A204.1 (cell line): ENCODE measurements at regions not wholly inside any gene's neighbourhood (a gene's known extent, or its start where the extent isn't known, plus 50 kb on each side); places are given as distances from the start of the nearest gene placed in this dataset.
"Not testable (repeated sequence)": the region's sequence is repeated elsewhere in the genome, so short reads cannot be mapped to it uniquely, and the experiment has no call there.

ENCODE experiments used
- FAIRE-seq: peaks from 2 replicates; lab custom pipeline; 2012; peaks lifted over from hg19 to GRCh38; lab: Jason Lieb, UNC

GRCh38 chr13:107650081-107650701 is 565.1 kb downstream of the LIG4 start:
- FAIRE-seq: no peak

DNA sequence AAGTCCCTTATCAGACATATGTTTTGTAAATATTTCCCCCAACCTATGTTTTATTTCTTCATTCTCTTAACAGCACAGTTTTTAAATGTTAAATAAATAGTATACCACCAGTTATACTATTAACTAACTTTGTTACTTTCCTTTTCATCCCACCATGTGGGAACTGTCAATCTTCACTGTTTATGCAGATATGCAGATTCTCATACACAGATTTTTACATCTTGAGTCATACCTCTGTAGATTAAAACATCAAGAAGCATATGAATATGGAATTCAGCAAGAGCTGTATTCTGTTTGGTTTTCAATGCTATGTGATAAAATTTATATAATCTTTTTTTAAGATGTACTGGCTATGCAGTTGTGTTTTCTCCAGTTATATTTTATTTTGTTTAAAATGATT is 566.3 kb downstream of the LIG4 start:
- no peak for FAIRE-seq

DNA sequence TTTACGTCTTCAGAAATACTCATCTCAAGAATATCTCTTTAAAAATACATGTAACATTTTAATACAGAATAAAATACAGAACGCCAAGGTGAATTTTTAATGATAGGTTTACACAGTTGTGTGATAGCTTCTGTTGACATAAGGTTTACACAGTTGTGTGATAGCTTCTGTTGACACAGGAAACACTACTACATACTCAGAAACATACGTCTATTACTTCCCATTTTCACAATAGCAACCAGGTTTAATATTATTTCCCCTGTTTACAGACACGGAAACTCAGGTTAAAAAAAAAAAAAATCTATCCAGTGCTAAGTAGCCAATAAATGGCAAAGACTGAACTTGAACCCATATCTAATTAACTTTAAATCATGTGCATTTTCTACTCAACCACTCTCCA is 571.2 kb downstream of the LIG4 start:
- FAIRE-seq: no peak

GRCh38 chr13:107643615-107644014 is 571.7 kb downstream of the LIG4 start:
- FAIRE-seq: no peak

GRCh38 chr13:107642831-107643230 is 572.5 kb downstream of the LIG4 start:
- no peak for FAIRE-seq

GRCh38 chr13:107641574-107641973 is 573.8 kb downstream of the LIG4 start:
- FAIRE-seq: no peak

GRCh38 chr13:107625648-107626047 is 589.7 kb downstream of the LIG4 start:
- FAIRE-seq: no peak

DNA sequence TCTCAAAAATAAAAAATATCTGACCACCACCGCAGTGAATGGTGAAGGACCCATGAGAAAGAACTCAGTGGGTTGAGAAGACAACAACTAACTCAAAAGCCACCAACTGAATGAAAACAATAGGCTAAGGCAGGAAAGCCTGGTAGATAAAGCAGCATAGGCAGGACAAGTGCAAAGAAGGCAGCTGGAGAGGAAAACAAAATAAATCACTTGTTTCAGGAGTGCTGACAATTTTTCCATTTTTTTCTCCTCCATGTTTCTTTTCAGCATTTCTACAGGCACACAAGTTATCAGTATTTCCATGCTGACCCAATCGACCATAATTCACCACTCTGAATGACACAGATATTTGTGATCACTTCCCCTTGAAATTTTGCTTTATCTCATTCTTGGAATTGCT is 597.8 kb downstream of the LIG4 start:
- no peak for FAIRE-seq

GRCh38 chr13:107612376-107612775 is 603.0 kb downstream of the LIG4 start:
- FAIRE-seq: no peak

DNA sequence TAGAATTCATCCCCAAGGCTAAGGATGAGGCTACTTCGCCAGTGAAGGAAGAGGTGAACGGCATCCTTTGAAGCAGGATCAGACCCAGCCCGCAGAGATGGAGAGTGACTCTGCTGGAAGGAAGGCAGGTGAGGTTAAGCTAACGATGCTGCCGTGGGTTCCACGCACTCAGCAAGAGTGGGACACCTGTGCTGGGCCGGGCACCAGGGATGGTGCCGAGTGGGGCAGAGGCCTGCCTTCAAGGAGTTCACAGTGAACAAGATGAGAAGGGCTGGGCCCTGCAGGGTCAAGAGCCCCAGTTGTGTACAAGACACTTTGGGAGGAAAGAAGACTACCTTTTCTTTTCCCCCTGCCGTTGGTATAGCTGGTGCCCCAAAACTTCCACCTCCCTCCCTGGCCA is 606.6 kb downstream of the LIG4 start:
- FAIRE-seq: no peak

- FAIRE-seq: no peak
These were observed 614.4 kb downstream of the LIG4 start for GRCh38 chr13:107600971-107601370.

DNA sequence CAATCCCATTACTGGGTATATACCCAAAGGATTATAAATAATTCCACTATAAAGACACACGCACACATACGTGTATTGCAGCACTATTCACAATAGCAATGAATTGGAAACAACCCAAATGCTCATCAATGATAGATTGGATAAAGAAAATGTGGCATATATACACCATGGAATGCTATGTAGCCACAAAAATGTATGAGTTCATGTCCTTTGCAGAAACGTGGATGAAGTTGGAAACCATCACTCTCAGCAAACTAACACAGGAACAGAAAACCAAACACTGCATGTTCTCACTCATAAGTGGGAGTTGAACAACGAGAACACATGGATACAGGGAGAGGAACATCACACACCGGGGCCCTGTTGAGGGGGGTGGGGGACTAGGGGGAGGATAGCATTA is 619.0 kb downstream of the LIG4 start:
- FAIRE-seq: not testable (repeated sequence)

DNA sequence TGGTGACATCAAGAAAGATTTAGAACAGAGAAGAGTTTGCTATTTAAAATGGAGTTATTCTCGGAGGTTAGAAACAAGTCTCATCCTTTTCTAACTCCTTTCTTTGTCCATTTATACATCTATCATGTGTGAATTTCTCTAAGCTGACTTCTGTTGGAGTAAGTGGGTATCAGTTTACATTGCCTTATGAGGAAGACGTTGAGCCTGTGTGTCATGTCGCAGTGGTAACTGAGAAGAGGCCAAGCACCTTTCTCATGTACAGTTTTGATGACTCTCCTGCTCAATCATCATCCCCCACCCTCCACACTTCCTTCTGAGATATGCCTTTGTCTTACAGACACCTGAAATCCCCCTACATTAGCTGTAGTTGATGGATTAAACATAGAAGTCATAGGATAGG is 624.8 kb downstream of the LIG4 start:
- FAIRE-seq: no peak

DNA sequence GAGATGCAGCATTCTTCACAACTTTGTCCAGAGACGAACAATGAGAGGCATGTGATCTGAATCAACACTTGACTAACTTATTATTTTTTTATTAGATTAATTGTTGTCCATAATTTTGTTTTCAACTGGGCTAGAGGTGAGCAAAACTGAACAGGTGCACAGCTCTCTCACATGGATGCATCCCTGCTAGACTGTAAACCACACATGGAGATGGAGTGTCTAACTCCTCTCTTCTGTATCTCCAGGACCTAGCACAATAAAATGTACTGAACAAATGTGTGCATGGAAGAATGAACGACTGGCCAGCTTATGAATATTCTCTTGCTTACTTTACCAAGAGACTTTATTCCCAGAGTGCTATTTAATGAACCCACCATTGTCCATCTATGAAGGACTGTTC is 627.7 kb downstream of the LIG4 start:
- no peak for FAIRE-seq

- no peak for FAIRE-seq
These were observed 629.1 kb downstream of the LIG4 start for GRCh38 chr13:107586216-107586615.

- FAIRE-seq: no peak
These were observed 629.7 kb downstream of the LIG4 start for GRCh38 chr13:107585469-107586180.

GRCh38 chr13:107582171-107582570 is 633.2 kb downstream of the LIG4 start:
- FAIRE-seq: no peak

DNA sequence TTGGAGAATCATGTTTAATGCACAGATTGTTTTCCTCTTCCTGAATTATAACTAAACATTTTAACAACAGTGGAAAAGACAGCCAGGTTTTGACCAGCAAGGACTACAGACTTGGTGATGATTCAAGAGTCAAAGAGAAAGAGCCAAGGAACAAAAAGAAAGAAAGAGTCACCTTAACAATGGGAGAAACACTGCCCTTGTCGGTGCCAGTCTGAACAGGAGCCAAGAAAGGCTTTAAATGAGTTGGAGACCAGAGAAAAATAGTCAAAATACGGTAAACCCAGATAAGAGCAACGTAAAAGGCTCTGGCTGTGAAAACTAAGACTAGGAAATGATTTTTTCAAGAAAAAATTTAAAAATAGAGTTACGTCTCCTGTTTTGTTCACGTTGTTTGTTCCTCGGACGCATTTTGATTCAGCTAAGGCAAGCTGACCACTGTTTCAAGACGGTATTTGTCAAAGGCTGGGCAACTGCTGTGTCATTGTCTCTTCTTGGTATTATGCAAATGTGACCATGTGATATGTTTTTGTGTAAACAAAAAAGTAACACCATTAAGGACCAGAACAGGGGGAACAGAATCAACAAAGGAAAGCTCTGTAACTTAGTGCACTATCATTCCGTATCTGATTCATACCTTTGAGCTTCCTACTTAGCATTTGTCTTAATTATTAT is 634.5 kb downstream of the LIG4 start:
- no peak for FAIRE-seq

DNA sequence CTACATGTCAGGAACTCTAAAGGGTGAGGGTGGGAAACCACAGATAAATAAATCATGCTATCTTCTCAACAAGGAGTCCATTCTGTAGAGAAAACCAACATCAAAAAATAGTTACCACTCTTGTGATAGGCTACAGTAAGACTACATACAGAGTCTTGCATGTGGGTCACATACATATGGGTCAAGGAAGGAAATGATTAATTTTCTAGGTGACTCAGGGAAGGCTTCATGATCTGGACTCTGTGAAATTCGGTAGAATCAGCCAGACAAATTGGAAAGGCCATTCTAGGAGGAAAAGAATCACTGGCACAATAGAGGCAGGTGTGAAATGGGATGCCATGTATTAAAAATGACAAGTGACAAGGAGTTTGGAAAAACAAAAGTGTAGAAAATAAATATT is 638.9 kb downstream of the LIG4 start:
- FAIRE-seq: no peak

DNA sequence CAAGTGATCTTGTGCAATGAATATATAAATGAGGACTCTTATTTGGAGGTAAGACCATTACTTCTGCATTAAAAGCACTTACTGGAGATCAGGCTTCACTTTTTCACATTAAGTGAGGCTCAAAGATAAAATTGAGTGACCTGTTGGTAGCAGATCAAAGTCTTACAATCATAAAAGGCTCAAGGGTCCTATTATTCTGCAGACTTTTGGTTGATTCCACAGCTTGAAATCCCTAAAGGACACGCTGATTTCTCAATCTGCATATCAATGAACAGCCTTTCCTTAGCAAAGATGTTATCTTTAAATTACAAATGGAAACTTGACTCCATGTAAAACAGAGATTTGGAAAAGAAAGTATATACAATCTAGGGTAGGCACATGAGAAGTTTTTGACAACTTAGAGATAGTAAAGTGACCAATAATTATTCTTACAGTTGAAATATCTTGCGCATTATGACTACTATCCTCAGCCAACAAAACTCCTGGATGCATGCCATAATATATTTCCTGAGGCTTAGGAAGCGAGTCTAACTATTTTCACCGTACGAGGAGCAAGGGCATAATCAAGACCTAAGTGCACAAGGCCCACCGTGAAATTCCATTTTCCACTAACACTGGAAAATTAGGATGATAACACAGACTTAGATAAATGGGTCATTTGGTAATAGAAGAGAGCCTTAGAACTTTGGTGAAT is 640.7 kb downstream of the LIG4 start:
- no peak for FAIRE-seq

- no peak for FAIRE-seq
These were observed 642.2 kb downstream of the LIG4 start for GRCh38 chr13:107573184-107573583.

DNA sequence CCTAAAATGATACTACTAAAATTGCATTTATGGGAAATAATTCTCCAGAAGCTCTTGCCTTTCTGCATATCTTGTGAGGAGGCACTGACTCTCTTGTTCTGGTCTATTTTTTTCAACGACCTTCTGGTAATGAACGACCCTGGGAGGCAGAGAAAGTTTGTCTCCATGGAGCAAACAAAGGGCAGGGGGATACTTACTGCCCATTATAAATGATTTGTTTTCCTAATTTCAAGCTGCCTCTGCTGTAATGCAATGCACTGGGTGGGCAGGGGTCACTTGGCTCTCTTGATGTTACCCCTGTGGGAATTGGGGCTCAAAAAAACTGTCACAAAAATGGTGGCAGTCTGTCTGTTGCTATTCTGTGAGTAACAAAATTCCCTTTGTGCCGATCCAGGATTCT is 643.2 kb downstream of the LIG4 start:
- FAIRE-seq: no peak

DNA sequence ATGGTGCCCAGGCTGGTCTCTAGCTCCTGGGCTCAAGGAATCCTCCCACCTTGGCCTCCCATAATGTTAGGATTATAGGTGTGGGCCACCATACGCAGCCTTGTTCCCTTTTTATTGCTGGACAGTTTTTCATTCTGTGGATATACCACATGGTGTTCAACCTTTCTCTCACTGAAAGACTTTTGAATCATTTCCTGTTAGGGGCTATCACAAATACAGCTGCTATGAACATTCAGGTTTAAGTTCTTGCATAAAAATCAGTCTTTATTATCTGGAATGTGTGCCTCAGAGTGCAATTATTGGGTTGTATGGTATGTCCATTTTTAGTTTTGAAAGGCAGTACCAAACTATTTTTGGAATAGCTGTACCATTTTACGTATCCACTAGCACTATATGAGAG is 647.2 kb downstream of the LIG4 start:
- FAIRE-seq: no peak
